Left renal pelvis (tissue), 4 donors: ENCODE measurements at regions not wholly inside any gene's neighbourhood (a gene's known extent, or its start where the extent isn't known, plus 50 kb on each side); places are given as distances from the start of the nearest gene placed in this dataset.

Source experiments
- DNase-seq, 4 donors: peaks; one replicate each; pipeline ENCODE4 v3.0.0-alpha.2; 2013; ENCODE audit warnings: low read depth in 4 of 4, low spot score in 3 of 4

DNA sequence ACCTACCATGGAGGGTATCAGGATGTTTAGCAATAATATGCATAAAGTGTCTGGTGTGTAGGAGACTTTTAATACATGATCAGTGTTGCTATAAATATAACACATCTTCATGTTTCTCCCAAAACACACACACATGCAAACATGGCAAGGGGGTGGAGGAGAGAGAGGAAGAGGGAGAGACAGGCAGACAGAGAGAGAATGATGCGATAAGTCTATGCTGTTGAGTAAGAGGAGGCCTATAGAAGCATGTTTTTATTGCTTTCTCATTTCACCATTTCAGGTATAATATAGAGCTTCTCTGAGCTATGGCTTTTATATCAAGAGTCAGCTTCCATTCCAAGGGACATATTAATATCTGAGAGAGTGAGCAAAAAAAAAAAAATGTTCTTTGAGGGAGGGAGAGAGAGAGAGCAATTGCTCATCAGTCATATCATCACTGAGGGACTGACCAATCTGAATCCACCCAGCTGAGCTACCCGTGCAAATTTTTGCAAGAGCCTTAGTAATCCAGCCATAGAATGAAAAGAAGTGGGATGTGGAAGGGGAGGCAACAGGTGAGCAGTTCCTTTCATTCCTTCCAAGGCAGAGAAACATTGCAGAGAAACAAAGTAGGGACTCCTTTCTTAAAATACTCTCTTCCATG lies 54.8 kb upstream of the RASSF8 start:
- DNase-seq = no peak

DNA sequence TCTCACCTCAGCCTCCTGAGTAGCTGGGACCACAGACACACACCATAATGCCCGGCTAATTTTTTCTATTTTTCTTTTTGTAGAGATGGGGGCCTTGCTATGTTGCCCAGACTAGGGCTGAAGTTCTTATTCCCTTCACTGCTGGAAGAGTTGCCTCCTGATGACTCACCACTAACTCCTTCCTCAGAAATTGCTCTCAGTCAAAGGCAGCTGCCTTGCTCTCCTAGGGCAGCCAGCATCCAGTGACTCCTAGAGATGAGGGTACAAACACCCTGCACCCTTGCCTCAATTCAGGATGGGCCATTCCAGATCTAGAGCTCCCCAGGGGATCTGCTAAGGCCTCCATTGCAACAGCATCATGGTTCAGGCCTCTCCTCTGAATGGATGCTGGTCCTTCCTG lies 54.0 kb upstream of the RASSF8 start:
- DNase-seq = no peak

DNA sequence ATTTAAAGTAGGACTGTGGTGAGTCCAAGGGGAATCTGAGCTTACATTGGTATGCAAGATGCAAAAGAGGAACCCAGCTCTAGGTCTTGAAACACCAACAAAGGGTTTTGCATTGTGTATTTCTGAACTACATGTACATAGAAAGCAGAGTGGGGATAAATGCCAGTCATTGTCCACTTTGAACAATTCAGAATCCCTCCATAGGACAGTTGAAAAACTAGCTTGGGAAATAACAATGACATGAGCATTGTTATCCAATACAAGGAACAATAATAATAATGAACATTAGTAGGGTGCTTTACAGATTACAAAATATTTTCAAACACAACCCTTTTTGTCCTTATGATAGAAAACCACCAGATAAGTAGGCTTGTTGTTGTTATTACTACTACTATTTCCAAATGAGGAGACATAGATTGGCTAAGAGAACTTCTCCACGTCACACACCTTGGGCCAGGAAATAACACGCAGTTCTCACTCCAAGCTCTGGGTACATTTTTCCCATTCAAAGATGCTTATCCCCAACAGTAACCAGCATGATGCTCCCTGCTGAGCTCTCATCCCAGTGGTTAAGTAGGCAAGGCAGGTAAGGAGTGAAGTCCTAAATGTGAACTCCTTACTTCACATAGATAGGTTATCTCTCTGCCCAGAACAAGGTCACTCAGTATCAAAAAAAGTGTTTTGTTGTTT lies 51.7 kb upstream of the RASSF8 start:
- DNase-seq = no peak
